ENCODE measurements at regions not wholly inside any gene's neighbourhood (a gene's known extent, or its start where the extent isn't known, plus 50 kb on each side); places are given as distances from the start of the nearest gene placed in this dataset.

- FAIRE-seq (no peak), ATAC-seq (no peak), DNase-seq (ENCODE audit: low read depth in 1 of 2, low spot score in 1 of 2) (no peak)
- POLR2A ChIA-PET, result no interaction called here
- Histone ChIP-seq H3K4me3 (no peak overlapping the region), H3K4me1 (no peaks in the 10 kb centered on the region), H3K4me2 (no peak overlapping the region), H3K9me3 (no peaks in the 10 kb centered on the region), H3K27ac (no peak overlapping the region)
- 31% methylated on average over 2 of the region's 2 CpGs for WGBS (ENCODE audit: missing lambda C conversion rate)
- no peak for TF ChIP-seq MAX (IDR thresholded peaks at IDR 0.05)
- TF ChIP-seq TFCP2L1 (CRISPR knock-in tag; IDR thresholded peaks at IDR 0.05), result no peak
- TF ChIP-seq MAZ (IDR thresholded peaks at IDR 0.05; ENCODE audit: borderline replicate concordance, low read depth, low read length), result no peak
- TF ChIP-seq USF2 (IDR thresholded peaks at IDR 0.05), result no peak
- TF ChIP-seq BHLHE40 (IDR thresholded peaks at IDR 0.05; ENCODE audit: low read depth, low read length), result no peak
- no peak for TF ChIP-seq HEYL (CRISPR knock-in tag; IDR thresholded peaks at IDR 0.05)
- no peak for TF ChIP-seq HDAC2 (IDR thresholded peaks at IDR 0.05)
- no peak for TF ChIP-seq ATOH8 (CRISPR knock-in tag; IDR thresholded peaks at IDR 0.05; ENCODE audit: low read depth)
- TF ChIP-seq EHF (CRISPR knock-in tag; IDR thresholded peaks at IDR 0.05), result no peak
- no peak for TF ChIP-seq RAD21 (conservative IDR thresholded peaks at IDR 0.05 in 1 of 2, IDR thresholded peaks at IDR 0.05 in 1 of 2)
- no peak for TF ChIP-seq ELK1 (IDR thresholded peaks at IDR 0.05; ENCODE audit: low read depth, low read length)
- TF ChIP-seq MYC (IDR thresholded peaks at IDR 0.05; ENCODE audit: borderline replicate concordance, low read length), result no peak
- no peak for TF ChIP-seq TP53 (CRISPR knock-in tag; IDR thresholded peaks at IDR 0.05)
- TF ChIP-seq ESRRA (IDR thresholded peaks at IDR 0.05; ENCODE audit: borderline replicate concordance, low read length), result no peak
- no peak for TF ChIP-seq CEBPB (IDR thresholded peaks at IDR 0.05)
- no peak for TF ChIP-seq JUN (IDR thresholded peaks at IDR 0.05)
- no peak for TF ChIP-seq KDM1A (IDR thresholded peaks at IDR 0.05; ENCODE audit: low read depth)
- no peak for TF ChIP-seq REST (IDR thresholded peaks at IDR 0.05)
- TF ChIP-seq ZNF302 (CRISPR knock-in tag; IDR thresholded peaks at IDR 0.05), result no peak
- no peak for TF ChIP-seq KDM5A (IDR thresholded peaks at IDR 0.05)
- CTCF ChIA-PET, result no interaction called here
Observed at GRCh38 chr5:120217001-120217400, 247.1 kb upstream of the PRR16 start.

GRCh38 chr5:120219988-120220387 lies 244.1 kb upstream of the PRR16 start:
- no peak overlapping the region for H3K4me2 ChIP-seq
- no peaks in the 10 kb centered on the region for H3K9me3 ChIP-seq
- CTCF ChIA-PET, result no interaction called here
- ATAC-seq (no peak), FAIRE-seq (no peak), DNase-seq (ENCODE audit: low read depth in 1 of 2, low spot score in 1 of 2) (no peak)
- no peak overlapping the region for H3K27ac ChIP-seq
- POLR2A ChIA-PET, result no interaction called here
- no peak overlapping the region for H3K4me3 ChIP-seq
- WGBS (ENCODE audit: missing lambda C conversion rate), result 36% methylated on average over 3 of the region's 3 CpGs
- no peaks in the 10 kb centered on the region for H3K4me1 ChIP-seq
- TF ChIP-seq PBX3 (IDR thresholded peaks at IDR 0.05) (no peak), POLR2A (IDR thresholded peaks at IDR 0.05; ENCODE audit: low read length) (no peak), EHF (CRISPR knock-in tag; IDR thresholded peaks at IDR 0.05) (no peak), EHMT2 (IDR thresholded peaks at IDR 0.05; ENCODE audit: low read depth) (no peak), ESRRA (IDR thresholded peaks at IDR 0.05; ENCODE audit: borderline replicate concordance, low read length) (no peak), HOXB5 (CRISPR knock-in tag; IDR thresholded peaks at IDR 0.05) (no peak), HOXB13 (CRISPR knock-in tag; IDR thresholded peaks at IDR 0.05; ENCODE audit: low read depth) (no peak), FOXS1 (CRISPR knock-in tag; IDR thresholded peaks at IDR 0.05) (no peak), CTCF (IDR thresholded peaks at IDR 0.05) (no peak), HOXA7 (CRISPR knock-in tag; IDR thresholded peaks at IDR 0.05) (no peak), CHD4 (IDR thresholded peaks at IDR 0.05; ENCODE audit: borderline replicate concordance) (no peak), ZSCAN20 (CRISPR knock-in tag; IDR thresholded peaks at IDR 0.05) (no peak), HDAC2 (IDR thresholded peaks at IDR 0.05) (no peak)

All from A549 (cell line).